H9 (cell line): ENCODE measurements at regions not wholly inside any gene's neighbourhood (a gene's known extent, or its start where the extent isn't known, plus 50 kb on each side); places are given as distances from the start of the nearest gene placed in this dataset.

Experiments
- DNase-seq: peaks from one replicate; pipeline ENCODE4 v3.0.0-alpha.2; 2017
- H2AFZ ChIP-seq: one replicate; pipeline ENCODE4 v1.6.1; 2013; ENCODE audit warnings: mild to moderate bottlenecking, low read length, control low read depth, moderate library complexity
- H2AK5ac ChIP-seq: 2 replicates; pipeline ENCODE4 v1.6.1; 2013; ENCODE audit warnings: low read length, control low read depth, mixed read lengths; ENCODE audit not compliant: insufficient read length
- H2BK120ac ChIP-seq: one replicate; pipeline ENCODE4 v1.6.1; 2013; ENCODE audit warnings: low read depth, mild to moderate bottlenecking, low read length, control low read depth, inconsistent platforms; ENCODE audit not compliant: poor library complexity, severe bottlenecking
- H2BK12ac ChIP-seq: 2 replicates; pipeline ENCODE4 v1.6.1; 2013; ENCODE audit warnings: low read length, control low read depth, mixed read lengths, low read depth; ENCODE audit not compliant: insufficient read length
- H2BK15ac ChIP-seq: 2 replicates; pipeline ENCODE4 v1.6.1; 2013; ENCODE audit warnings: low read depth, low read length, control low read depth
- H2BK20ac ChIP-seq: one replicate; pipeline ENCODE4 v1.6.1; 2013; ENCODE audit warnings: low read depth, mild to moderate bottlenecking, low read length, control low read depth, inconsistent platforms; ENCODE audit not compliant: poor library complexity, severe bottlenecking
- H2BK5ac ChIP-seq: 2 replicates; pipeline ENCODE4 v1.6.1; 2013; ENCODE audit warnings: low read length, control low read depth, mixed read lengths; ENCODE audit not compliant: insufficient read length
- H3K14ac ChIP-seq: 2 replicates; pipeline ENCODE4 v1.6.1; 2013; ENCODE audit warnings: low read length, control low read depth; ENCODE audit not compliant: insufficient read depth
- H3K18ac ChIP-seq: 2 replicates; pipeline ENCODE4 v1.6.1; 2013; ENCODE audit warnings: low read depth, mild to moderate bottlenecking, mixed read lengths, low read length, control low read depth; ENCODE audit not compliant: insufficient read length
- H3K23ac ChIP-seq: 2 replicates; pipeline ENCODE4 v1.6.1; 2013; ENCODE audit warnings: low read length, control low read depth, mixed read lengths, low read depth; ENCODE audit not compliant: insufficient read length
- H3K23me2 ChIP-seq: 2 replicates; pipeline ENCODE4 v1.6.1; 2013; ENCODE audit warnings: low read depth, mild to moderate bottlenecking, mixed read lengths, low read length, control low read depth; ENCODE audit not compliant: insufficient read length, poor library complexity, severe bottlenecking
- H3K27ac ChIP-seq: 2 replicates; pipeline ENCODE4 v1.5.1; 2013; ENCODE audit warnings: low read length, control low read depth, mixed read lengths, low read depth; ENCODE audit not compliant: insufficient read length
- H3K27me3 ChIP-seq: 2 replicates; pipeline ENCODE4 v1.6.1; 2013; ENCODE audit warnings: low read length, control low read depth, inconsistent platforms; ENCODE audit not compliant: insufficient read depth
- H3K4ac ChIP-seq: 2 replicates; pipeline ENCODE4 v1.6.1; 2013; ENCODE audit warnings: low read depth, mild to moderate bottlenecking, control low read depth, inconsistent platforms, low read length, moderate library complexity
- H3K4me1 ChIP-seq: 2 replicates; pipeline ENCODE4 v1.6.1; 2013; ENCODE audit warnings: low read length, control low read depth, inconsistent platforms; ENCODE audit not compliant: insufficient read depth
- H3K4me2 ChIP-seq: 2 replicates; pipeline ENCODE4 v1.6.1; 2013; ENCODE audit warnings: low read length, control low read depth, mixed read lengths; ENCODE audit not compliant: insufficient read length, insufficient read depth
- H3K56ac ChIP-seq: 2 replicates; pipeline ENCODE4 v1.6.1; 2013; ENCODE audit warnings: low read depth, mild to moderate bottlenecking, mixed read lengths, low read length, control low read depth; ENCODE audit not compliant: insufficient read length
- H3K79me1 ChIP-seq: 2 replicates; pipeline ENCODE4 v1.6.1; 2013; ENCODE audit warnings: low read depth, mild to moderate bottlenecking, moderate library complexity, low read length, control low read depth, inconsistent platforms; ENCODE audit not compliant: insufficient read depth, poor library complexity, severe bottlenecking
- H3K79me2 ChIP-seq: 2 replicates; pipeline ENCODE4 v1.6.1; 2013; ENCODE audit warnings: low read length, control low read depth, inconsistent platforms; ENCODE audit not compliant: insufficient read depth
- H3K9ac ChIP-seq: 2 replicates; pipeline ENCODE4 v1.6.1; 2013; ENCODE audit warnings: low read length, control low read depth, mixed read lengths; ENCODE audit not compliant: insufficient read length; ENCODE audit errors: extremely low read depth
- H3K9me3 ChIP-seq: one replicate; pipeline ENCODE4 v1.6.1; 2013; ENCODE audit warnings: low read depth, low read length, inconsistent platforms; ENCODE audit not compliant: control insufficient read depth
- H3T11ph ChIP-seq: one replicate; pipeline ENCODE4 v1.6.1; 2013; ENCODE audit warnings: mild to moderate bottlenecking, low read length, control low read depth, inconsistent platforms
- H4K20me1 ChIP-seq: one replicate; pipeline ENCODE4 v1.6.1; 2013; ENCODE audit not compliant: control insufficient read depth, insufficient read length, insufficient read depth
- H4K5ac ChIP-seq: 2 replicates; pipeline ENCODE4 v1.6.1; 2013; ENCODE audit warnings: low read depth, mild to moderate bottlenecking, mixed read lengths, low read length, control low read depth; ENCODE audit not compliant: insufficient read length
- H4K8ac ChIP-seq: replicated peaks from 2 replicates; pipeline ENCODE4 v1.6.1; 2013; ENCODE audit warnings: low read length, control low read depth, mixed read lengths, low read depth; ENCODE audit not compliant: insufficient read length
- H4K91ac ChIP-seq: 2 replicates; pipeline ENCODE4 v1.6.1; 2013; ENCODE audit warnings: low read depth, mild to moderate bottlenecking, moderate library complexity, mixed read lengths, low read length, control low read depth; ENCODE audit not compliant: insufficient read length
- H3K27ac Mint-ChIP-seq, 3 experiments: 2 replicates in 2 of 3; 3 replicates in 1 of 3; pipeline ENCODE4 v1.8.0; 2020 to 2021; ENCODE audit warnings: mixed read lengths in 3 of 3, mild to moderate bottlenecking in 1 of 3, moderate library complexity in 1 of 3
- H3K27me3 Mint-ChIP-seq: 2 replicates; pipeline ENCODE4 v1.8.0; 2021; ENCODE audit warnings: low read depth, mild to moderate bottlenecking, moderate library complexity, mixed read lengths
- H3K36me3 Mint-ChIP-seq, 3 experiments: 2 replicates in 2 of 3; 3 replicates in 1 of 3; pipeline ENCODE4 v1.8.0; 2020 to 2021; ENCODE audit warnings: low read depth in 3 of 3, mixed read lengths in 3 of 3; ENCODE audit not compliant: insufficient read depth in 1 of 3
- H3K4me1 Mint-ChIP-seq, 2 experiments: 2 replicates each; pipeline ENCODE4 v1.8.0; 2020; ENCODE audit warnings: mixed read lengths in 2 of 2
- H3K4me3 Mint-ChIP-seq, 2 experiments: 2 replicates in 1 of 2; 3 replicates in 1 of 2; pipeline ENCODE4 v1.8.0; 2020 to 2021; ENCODE audit warnings: mild to moderate bottlenecking in 2 of 2, mixed read lengths in 2 of 2, moderate library complexity in 1 of 2
- H3K9me3 Mint-ChIP-seq, 2 experiments: 2 replicates in 1 of 2; 3 replicates in 1 of 2; pipeline ENCODE4 v1.8.0; 2020; ENCODE audit warnings: mild to moderate bottlenecking in 2 of 2, mixed read lengths in 2 of 2, moderate library complexity in 1 of 2
- CTCF ChIP-seq: fragments of 200-600 bp; sonication (generic); conservative IDR thresholded peaks from 3 replicates; pipeline ENCODE4 v1.8.0; 2021; ENCODE audit warnings: antibody characterized with exemption, mild to moderate bottlenecking
- WGBS: extraction: QIAGEN DNeasy Blood & Tissue Kit; methylation state at CpG from one replicate; pipeline ENCODE4 v1.1.7; 2013; ENCODE audit warnings: missing lambda C conversion rate, low lambda C conversion rate, mixed read lengths; ENCODE audit not compliant: insufficient read length; ENCODE audit errors: extremely low coverage; 5-methylcytosine and 5-hydroxymethylcytosine counted together

- H3K4ac ChIP-seq: no peak overlapping the region
- no peak overlapping the region for H3K14ac ChIP-seq
- no peak overlapping the region for H3T11ph ChIP-seq
- no peak overlapping the region for H3K18ac ChIP-seq
- TF ChIP-seq CTCF: no peak
- Mint-ChIP-seq H3K27ac (no peak overlapping the region), H3K4me1 (peaks cover 27 to 31% of the 10 kb centered on the region in 2 experiments), H3K27me3 (peaks cover 6% of the 10 kb centered on the region), H3K4me3 (no peak overlapping the region), H3K9me3 (no peaks in the 10 kb centered on the region; a peak in 2 of 5 replicates), H3K36me3 (no peaks in the 10 kb centered on the region)
- no peaks in the 10 kb centered on the region for H3K79me1 ChIP-seq
- H3K9ac ChIP-seq: no peak overlapping the region
- no peak overlapping the region for H2BK12ac ChIP-seq
- no peak overlapping the region for H4K8ac ChIP-seq
- H3K4me1 ChIP-seq: peaks cover 9% of the 10 kb centered on the region; the same call in 1 of the 2 replicates
- H4K91ac ChIP-seq: no peak overlapping the region
- no peak overlapping the region for H2BK20ac ChIP-seq
- no peaks in the 10 kb centered on the region for H3K23me2 ChIP-seq
- H2BK5ac ChIP-seq: no peak overlapping the region
- H4K20me1 ChIP-seq: no peaks in the 10 kb centered on the region
- no peak overlapping the region for H3K27ac ChIP-seq
- H2BK120ac ChIP-seq: no peak overlapping the region
- no peaks in the 10 kb centered on the region for H3K27me3 ChIP-seq
- H3K9me3 ChIP-seq: no peaks in the 10 kb centered on the region
- no peak overlapping the region for H3K4me2 ChIP-seq
- no peak overlapping the region for H2BK15ac ChIP-seq
- H3K23ac ChIP-seq: no peak overlapping the region
- no peak overlapping the region for H2AFZ ChIP-seq
- H3K79me2 ChIP-seq: no peaks in the 10 kb centered on the region
- no peak overlapping the region for H2AK5ac ChIP-seq
- H3K56ac ChIP-seq: no peak overlapping the region
- DNase-seq: no peak
- H4K5ac ChIP-seq: no peak overlapping the region
- WGBS: no CpG with 5 or more reads among the region's 5 CpGs
Measured at GRCh38 chr11:19525714-19526113, 186.9 kb upstream of the NAV2 start.
